H1 (cell line): ENCODE measurements at regions not wholly inside any gene's neighbourhood (a gene's known extent, or its start where the extent isn't known, plus 50 kb on each side); places are given as distances from the start of the nearest gene placed in this dataset.

ENCODE experiments used
- CTCF ChIA-PET: fragments of 300-600 bp; sonication (Branson Sonifier 250); formaldehyde crosslinking; loops from one replicate; lab custom pipeline; 2021; ENCODE audit not compliant: partially characterized antibody; lab: Charles Lee
- POLR2A ChIA-PET: fragments of 300-600 bp; sonication (Branson Sonifier 250); formaldehyde crosslinking; loops from one replicate; lab custom pipeline; 2021; ENCODE audit warnings: inconsistent platforms; ENCODE audit not compliant: partially characterized antibody; lab: Charles Lee
- DNase-seq, 2 experiments: peaks; one replicate each; pipeline versions ENCODE4 v3.0.0 to v3.0.0-alpha.2; 2010 to 2022; ENCODE audit warnings: low spot score in 2 of 2, low read depth in 1 of 2, mixed read lengths in 1 of 2
- FAIRE-seq: peaks from 2 replicates; lab custom pipeline; 2011; peaks lifted over from hg19 to GRCh38; lab: Jason Lieb, UNC
- H2AFZ ChIP-seq: 2 replicates; pipeline ENCODE4 v1.8.1; 2012; ENCODE audit warnings: low read length, inconsistent platforms
- H2AK5ac ChIP-seq: 2 replicates; pipeline ENCODE4 v1.6.1; 2013; ENCODE audit warnings: low read depth, low read length
- H2BK120ac ChIP-seq: replicated peaks from 2 replicates; pipeline ENCODE3; 2013; ENCODE audit warnings: low read depth, low read length, inconsistent platforms
- H2BK12ac ChIP-seq: 2 replicates; pipeline ENCODE4 v1.6.1; 2013; ENCODE audit warnings: low read depth, low read length
- H2BK15ac ChIP-seq: 2 replicates; pipeline ENCODE4 v1.6.1; 2013; ENCODE audit warnings: low read length
- H2BK20ac ChIP-seq: 2 replicates; pipeline ENCODE4 v1.6.1; 2013; ENCODE audit warnings: low read length
- H2BK5ac ChIP-seq: 2 replicates; pipeline ENCODE4 v1.6.1; 2013; ENCODE audit warnings: low read depth, low read length
- H3K14ac ChIP-seq: 2 replicates; pipeline ENCODE4 v1.6.1; 2013; ENCODE audit warnings: inconsistent platforms; ENCODE audit not compliant: insufficient read length
- H3K18ac ChIP-seq: 2 replicates; pipeline ENCODE4 v1.6.1; 2013; ENCODE audit warnings: low read length; ENCODE audit errors: extremely low read depth
- H3K23ac ChIP-seq: 2 replicates; pipeline ENCODE4 v1.6.1; 2013; ENCODE audit warnings: inconsistent platforms; ENCODE audit not compliant: insufficient read length
- H3K23me2 ChIP-seq: 2 replicates; pipeline ENCODE4 v1.6.1; 2013; ENCODE audit warnings: low read depth, low read length
- H3K27ac ChIP-seq: 2 replicates; pipeline ENCODE4 v1.6.1; 2011; ENCODE audit warnings: low read depth, low read length, inconsistent platforms
- H3K27me3 ChIP-seq, 4 experiments: replicated peaks in 1 of 4; 1 replicate in 1 of 4; 2 replicates in 3 of 4; pipeline versions ENCODE4 v1.6.1 to v1.8.1; 2011 to 2013; ENCODE audit warnings: low read length in 3 of 4, mild to moderate bottlenecking in 3 of 4, inconsistent platforms in 2 of 4, mixed read lengths in 2 of 4, moderate library complexity in 1 of 4; ENCODE audit not compliant: control insufficient read depth in 3 of 4, insufficient read depth in 3 of 4; ENCODE audit errors: extremely low read depth in 1 of 4
- H3K36me3 ChIP-seq, 4 experiments: 2 replicates each; pipeline versions ENCODE4 v1.6.1 to v1.8.1; 2011 to 2013; ENCODE audit warnings: mild to moderate bottlenecking in 4 of 4, low read length in 3 of 4, moderate library complexity in 2 of 4, control low read depth in 1 of 4, inconsistent platforms in 1 of 4; ENCODE audit not compliant: insufficient read depth in 4 of 4, control insufficient read depth in 2 of 4
- H3K4ac ChIP-seq: replicated peaks from 2 replicates; pipeline ENCODE3; 2013; ENCODE audit warnings: low read length, low read depth, mixed read lengths, inconsistent platforms; ENCODE audit not compliant: insufficient read length
- H3K4me1 ChIP-seq, 4 experiments: replicated peaks in 1 of 4; 1 replicate in 1 of 4; 2 replicates in 3 of 4; pipeline versions ENCODE4 v1.6.1 to v1.8.1; 2011 to 2013; ENCODE audit warnings: low read length in 3 of 4, inconsistent platforms in 2 of 4, mixed read lengths in 1 of 4; ENCODE audit not compliant: insufficient read depth in 4 of 4, control insufficient read depth in 3 of 4
- H3K4me2 ChIP-seq, 2 experiments: 2 replicates each; pipeline versions ENCODE4 v1.6.1 to v1.8.1; 2011 to 2013; ENCODE audit warnings: low read depth in 2 of 2, low read length in 2 of 2, control low read depth in 1 of 2, inconsistent platforms in 1 of 2, mild to moderate bottlenecking in 1 of 2; ENCODE audit not compliant: insufficient read depth in 1 of 2
- H3K4me3 ChIP-seq, 4 experiments: fragments of 200-600, 300-600 bp in 1 of 4; sonication (generic), shearing (Covaris generic), sonication (Bioruptor Twin) in 1 of 4; 2 replicates each; pipeline versions ENCODE4 v1.5.1 to v1.8.1; 2011 to 2016; ENCODE audit warnings: low read length in 4 of 4, low read depth in 3 of 4, control low read depth in 2 of 4, inconsistent platforms in 2 of 4, mild to moderate bottlenecking in 2 of 4, mixed read lengths in 1 of 4, moderate library complexity in 1 of 4; ENCODE audit not compliant: insufficient read depth in 2 of 4; ENCODE audit errors: extremely low read depth in 1 of 4
- H3K56ac ChIP-seq: replicated peaks from 2 replicates; pipeline ENCODE3; 2013; ENCODE audit warnings: low read depth, mild to moderate bottlenecking, mixed read lengths, low read length, inconsistent platforms; ENCODE audit not compliant: insufficient read length
- H3K79me1 ChIP-seq: 2 replicates; pipeline ENCODE4 v1.6.1; 2013; ENCODE audit warnings: low read depth, low read length, control low read depth
- H3K79me2 ChIP-seq, 2 experiments: 2 replicates each; pipeline versions ENCODE4 v1.6.1 to v1.8.1; 2012 to 2013; ENCODE audit warnings: low read length in 2 of 2, mild to moderate bottlenecking in 2 of 2, inconsistent platforms in 1 of 2; ENCODE audit not compliant: insufficient read depth in 2 of 2, control insufficient read depth in 1 of 2
- H3K9ac ChIP-seq, 4 experiments: replicated peaks in 1 of 4; 1 replicate in 1 of 4; 2 replicates in 3 of 4; pipeline versions ENCODE4 v1.6.1 to v1.8.1; 2011 to 2013; ENCODE audit warnings: low read depth in 3 of 4, low read length in 3 of 4, control low read depth in 2 of 4, mild to moderate bottlenecking in 2 of 4, moderate library complexity in 2 of 4, inconsistent platforms in 1 of 4; ENCODE audit errors: extremely low read depth in 1 of 4
- H3K9me3 ChIP-seq, 2 experiments: 2 replicates each; pipeline versions ENCODE4 v1.6.1 to v1.8.1; 2012 to 2013; ENCODE audit warnings: mild to moderate bottlenecking in 2 of 2, moderate library complexity in 2 of 2, control low read depth in 1 of 2, inconsistent platforms in 1 of 2, low read depth in 1 of 2, low read length in 1 of 2, mixed read lengths in 1 of 2; ENCODE audit not compliant: insufficient read depth in 2 of 2
- H4K20me1 ChIP-seq, 2 experiments: replicated peaks in 1 of 2; 2 replicates each; pipeline versions ENCODE3 to v1.8.1; 2011 to 2013; ENCODE audit warnings: inconsistent platforms in 2 of 2, low read length in 2 of 2, mild to moderate bottlenecking in 1 of 2; ENCODE audit not compliant: insufficient read depth in 2 of 2, control insufficient read depth in 1 of 2
- H4K5ac ChIP-seq: 2 replicates; pipeline ENCODE4 v1.6.1; 2013; ENCODE audit warnings: low read length, low read depth, mixed read lengths, inconsistent platforms; ENCODE audit not compliant: insufficient read length
- H4K8ac ChIP-seq: 2 replicates; pipeline ENCODE4 v1.8.0; 2013; ENCODE audit warnings: mild to moderate bottlenecking, moderate library complexity, low read length, inconsistent platforms; ENCODE audit not compliant: insufficient read depth; ENCODE audit errors: extremely low read depth
- H4K91ac ChIP-seq: replicated peaks from 2 replicates; pipeline ENCODE3; 2013; ENCODE audit warnings: low read length, mixed read lengths, inconsistent platforms; ENCODE audit not compliant: insufficient read length
- ATF3 ChIP-seq: IDR thresholded peaks from 2 replicates; pipeline ENCODE4 v1.6.1; 2011; ENCODE audit warnings: low read depth, mild to moderate bottlenecking, low read length; ENCODE audit not compliant: insufficient read depth
- CBX8 ChIP-seq: fragments of 300-800, 300-1000 bp; sonication (generic); IDR thresholded peaks from 2 replicates; pipeline ENCODE4 v1.7.1; 2016; ENCODE audit warnings: low read depth, low read length, borderline replicate concordance
- CEBPB ChIP-seq: IDR thresholded peaks from 2 replicates; pipeline ENCODE4 v1.6.1; 2012; ENCODE audit warnings: low read depth, low read length
- CHD2 ChIP-seq: IDR thresholded peaks from 2 replicates; pipeline ENCODE4 v1.6.1; 2012; ENCODE audit warnings: low read length, improper control_type of control experiment
- EZH2 ChIP-seq: fragments of 200-600 bp; sonication (generic); IDR thresholded peaks from 2 replicates; pipeline ENCODE4 v1.7.1; 2012; ENCODE audit warnings: low read depth, mild to moderate bottlenecking, moderate library complexity, low read length, inconsistent platforms; ENCODE audit not compliant: severe bottlenecking
- KDM1A ChIP-seq: fragments of 200-600, 300-600 bp; sonication (generic); IDR thresholded peaks from 2 replicates; pipeline ENCODE4 v1.7.1; 2016; ENCODE audit warnings: mild to moderate bottlenecking, low read length, borderline replicate concordance
- NANOG ChIP-seq: IDR thresholded peaks from 2 replicates; pipeline ENCODE4 v1.6.1; 2011; ENCODE audit warnings: low read length, low read depth, mild to moderate bottlenecking, inconsistent platforms; ENCODE audit not compliant: insufficient read depth, poor library complexity, severe bottlenecking
- PHF8 ChIP-seq: fragments of 200-600 bp; sonication (generic); conservative IDR thresholded peaks from 2 replicates; pipeline ENCODE4 v1.7.1; 2012; ENCODE audit warnings: low read depth, mild to moderate bottlenecking, inconsistent platforms, low read length, moderate library complexity
- RAD21 ChIP-seq, 2 experiments: IDR thresholded peaks in 1 of 2; conservative IDR thresholded peaks in 1 of 2; 2 replicates each; pipeline ENCODE4 v1.6.1; 2011; ENCODE audit warnings: low read depth in 2 of 2, low read length in 2 of 2, improper control_type of control experiment in 1 of 2, inconsistent platforms in 1 of 2, mild to moderate bottlenecking in 1 of 2, moderate library complexity in 1 of 2
- RFX5 ChIP-seq: IDR thresholded peaks from 2 replicates; pipeline ENCODE4 v1.6.1; 2011; ENCODE audit warnings: low read depth, low read length, improper control_type of control experiment, borderline replicate concordance
- RNF2 ChIP-seq: fragments of 200-900, 300-1000 bp; sonication (generic); IDR thresholded peaks from 2 replicates; pipeline ENCODE4 v1.7.1; 2016; ENCODE audit warnings: borderline replicate concordance, low read depth, mild to moderate bottlenecking, antibody characterized with exemption, low read length; ENCODE audit not compliant: poor library complexity, severe bottlenecking; ENCODE audit errors: missing control alignments
- SIRT6 ChIP-seq: IDR thresholded peaks from one replicate; pipeline ENCODE4 v1.7.1; 2012; ENCODE audit warnings: low read length, inconsistent platforms
- SP1 ChIP-seq: IDR thresholded peaks from 2 replicates; pipeline ENCODE4 v1.6.1; 2011; ENCODE audit warnings: low read depth, low read length
- WGBS, 2 experiments: shearing (Covaris generic) in 1 of 2; methylation state at CpG; one replicate each; pipeline versions ENCODE4 v1.1.6 to v1.1.7; 2013 to 2015; ENCODE audit warnings: low lambda C conversion rate in 2 of 2, mixed read lengths in 2 of 2, inconsistent platforms in 1 of 2, low coverage in 1 of 2, missing lambda C conversion rate in 1 of 2; ENCODE audit not compliant: insufficient replicate concordance in 2 of 2, insufficient coverage in 1 of 2, insufficient read length in 1 of 2; ENCODE audit errors: extremely low coverage in 1 of 2, missing lambda C conversion rate in 1 of 2; 5-methylcytosine and 5-hydroxymethylcytosine counted together

- ChIA-PET POLR2A (no interaction called here), CTCF (interaction anchor here (0.6 kb wide), 1 partner anchor 74 kb away, joined by 3 read pairs; no protein-coding TSS in a partner anchor)
- Histone ChIP-seq H4K5ac (no peak overlapping the region), H4K8ac (no peak overlapping the region), H3K18ac (no peak overlapping the region), H2BK120ac (no peak overlapping the region), H3K27ac (no peak overlapping the region), H3K4me1 (peaks cover 0 to 4% (median 0%) of the 10 kb centered on the region in 4 experiments; a peak in 1 of 7 replicates), H2BK5ac (no peak overlapping the region), H4K20me1 (no peaks in the 10 kb centered on the region), H3K4me3 (no peak overlapping the region), H3K79me1 (no peaks in the 10 kb centered on the region), H3K4ac (no peak overlapping the region), H3K9me3 (no peaks in the 10 kb centered on the region), H2BK20ac (no peak overlapping the region), H3K23me2 (no peaks in the 10 kb centered on the region), H3K23ac (no peak overlapping the region), H3K36me3 (no peaks in the 10 kb centered on the region), H2AK5ac (no peak overlapping the region), H3K79me2 (no peaks in the 10 kb centered on the region), H2BK12ac (no peak overlapping the region), H3K14ac (no peak overlapping the region), H2AFZ (no peak overlapping the region), H3K9ac (no peak overlapping the region), H4K91ac (no peak overlapping the region), H2BK15ac (no peak overlapping the region), H3K27me3 (no peaks in the 10 kb centered on the region), H3K56ac (no peak overlapping the region), H3K4me2 (no peak overlapping the region)
- 85% methylated on average over 3 of the region's 3 CpGs; no CpG with 5 or more reads in 1 of the 2 experiments for WGBS, 2 experiments
- no peak for DNase-seq
- no peak for FAIRE-seq
- TF ChIP-seq RNF2 = no peak
- TF ChIP-seq CHD2 = no peak
- no peak for TF ChIP-seq NANOG
- TF ChIP-seq SP1 = no peak
- TF ChIP-seq ATF3 = no peak
- no peak for TF ChIP-seq KDM1A
- TF ChIP-seq PHF8 = no peak
- no peak for TF ChIP-seq EZH2
- no peak for TF ChIP-seq RAD21 (IDR thresholded peaks at IDR 0.05 in 1 of 2, conservative IDR thresholded peaks at IDR 0.05 in 1 of 2; ENCODE audit: low read depth in 2 of 2, low read length in 2 of 2)
- no peak for TF ChIP-seq RFX5
- no peak for TF ChIP-seq CBX8
- no peak for TF ChIP-seq SIRT6
- TF ChIP-seq CEBPB = no peak
These were observed 208.5 kb upstream of the SPOPL start for GRCh38 chr2:138293045-138293444.
